GM21717 (cell line): ENCODE measurements at regions not wholly inside any gene's neighbourhood (a gene's known extent, or its start where the extent isn't known, plus 50 kb on each side); places are given as distances from the start of the nearest gene placed in this dataset.

Experiments
- ATAC-seq: cut with Tn5 transposase; IDR thresholded peaks from one replicate; pipeline ENCODE4 v1.9.1; 2021; ENCODE audit warnings: mild to moderate bottlenecking, moderate library complexity; ENCODE audit not compliant: unreplicated experiment

DNA sequence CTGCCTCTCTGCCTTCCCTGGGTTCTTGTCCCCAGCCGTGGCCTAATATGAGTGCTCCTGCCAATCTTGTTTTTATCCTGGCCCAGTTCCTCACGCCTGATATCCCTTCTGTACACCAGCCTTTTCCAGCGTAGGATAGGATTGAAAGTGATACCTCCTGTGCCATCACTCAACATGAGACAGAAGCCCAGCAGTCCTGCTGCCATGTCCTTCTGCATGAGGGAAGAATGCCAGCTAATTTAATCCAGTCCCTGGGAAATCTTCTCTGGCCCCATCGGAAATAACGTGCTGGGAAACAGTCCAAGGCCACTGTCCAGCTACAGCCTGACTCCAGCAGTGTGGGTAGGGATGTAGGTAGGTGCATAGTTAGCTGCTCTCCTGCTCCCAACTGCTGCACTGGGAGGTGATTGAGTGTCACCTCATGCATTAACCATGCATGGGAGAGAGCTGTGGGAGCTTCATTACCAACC lies 92.0 kb upstream of the TPM1 start:
- no peak for ATAC-seq

DNA sequence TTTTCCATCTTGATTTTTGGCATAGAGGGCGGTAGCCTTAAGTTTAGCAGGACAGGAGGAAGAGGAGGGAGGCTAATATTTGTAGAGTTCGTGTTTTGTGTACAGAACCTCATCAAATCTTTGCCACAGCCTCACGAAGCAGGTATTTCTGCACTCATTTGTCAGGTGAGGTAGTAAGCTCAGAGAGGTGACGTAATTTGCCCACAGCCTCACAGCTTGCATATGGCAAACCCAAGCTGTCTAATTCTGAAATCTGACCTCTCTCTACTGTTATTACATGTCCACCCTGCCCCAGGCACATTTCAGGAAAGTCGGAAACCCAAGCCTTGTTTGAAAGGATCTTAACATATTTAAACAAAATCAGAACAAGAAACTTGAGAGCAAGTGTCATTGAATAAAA lies 91.1 kb upstream of the TPM1 start:
- no peak for ATAC-seq

GRCh38 chr15:62953021-62953420 lies 89.5 kb upstream of the TPM1 start:
- ATAC-seq: no peak

GRCh38 chr15:62953496-62954045 lies 89.0 kb upstream of the TPM1 start:
- ATAC-seq: no peak

- ATAC-seq: no peak
Observed at GRCh38 chr15:62957130-62957529, 85.4 kb upstream of the TPM1 start.

- no peak for ATAC-seq
Observed at GRCh38 chr15:62958528-62959363, 83.8 kb upstream of the TPM1 start.

DNA sequence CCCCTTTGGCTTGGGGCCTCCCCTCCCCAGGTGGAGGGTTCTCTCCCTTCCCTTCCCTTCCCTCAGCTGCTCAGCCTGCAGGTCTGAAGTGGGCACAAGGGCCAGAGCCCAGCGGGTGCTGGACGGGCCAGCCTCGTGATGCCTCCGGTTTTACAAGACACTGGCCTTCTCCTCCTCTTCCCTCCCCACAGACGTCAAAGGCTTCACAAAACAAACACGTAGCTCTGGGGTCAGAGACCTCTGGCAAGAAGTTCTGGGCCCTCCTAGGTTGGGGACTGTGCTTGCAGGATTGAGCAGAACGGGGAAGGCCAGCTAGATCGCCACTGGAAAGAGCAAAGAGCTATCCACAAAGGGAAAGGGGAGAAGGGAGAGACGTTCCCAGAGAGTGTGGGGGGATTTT lies 81.4 kb upstream of the TPM1 start:
- ATAC-seq: no peak

DNA sequence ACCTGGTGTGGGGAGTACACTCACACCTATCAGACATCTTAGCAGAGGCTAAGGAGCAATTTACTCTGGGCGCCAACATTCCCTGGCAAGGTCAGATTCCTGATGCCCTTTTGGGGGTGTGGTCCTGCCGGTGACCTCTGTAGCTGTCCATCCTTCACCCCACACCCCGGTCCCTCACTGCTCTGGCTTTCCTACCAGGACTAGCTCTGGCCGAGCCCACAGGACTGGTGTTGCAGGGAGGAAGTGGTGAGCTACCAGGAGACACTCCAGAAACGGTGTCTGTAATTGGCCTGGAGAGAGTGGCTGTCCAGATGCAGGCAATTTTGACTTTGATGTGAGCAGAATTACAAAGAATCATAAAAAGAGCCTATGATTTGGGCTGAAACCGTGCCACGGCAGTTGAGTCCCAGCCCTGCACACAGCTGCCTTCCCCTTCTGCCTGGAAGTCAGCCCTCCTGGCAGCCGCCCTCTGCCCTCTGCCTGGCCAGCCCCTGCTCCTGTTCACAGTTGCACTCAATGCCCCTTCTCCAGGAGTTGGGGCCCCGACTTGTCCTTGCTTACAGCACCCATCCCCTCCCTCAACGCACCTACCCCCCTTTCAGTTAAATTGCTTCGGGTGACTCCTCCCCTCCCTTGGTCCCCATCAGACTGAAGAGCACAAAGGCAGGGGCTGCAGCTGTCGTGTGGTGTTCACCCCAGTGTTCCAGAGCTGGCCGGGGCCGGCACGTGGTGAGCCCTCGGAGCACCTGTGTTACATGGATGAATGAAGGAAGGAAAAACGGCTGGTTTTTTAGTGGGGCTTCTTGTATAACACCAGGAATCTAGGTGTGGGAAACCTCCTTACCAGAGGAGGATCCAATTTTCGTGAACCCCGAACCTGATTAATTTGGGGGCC lies 80.2 kb upstream of the TPM1 start:
- ATAC-seq: no peak

DNA sequence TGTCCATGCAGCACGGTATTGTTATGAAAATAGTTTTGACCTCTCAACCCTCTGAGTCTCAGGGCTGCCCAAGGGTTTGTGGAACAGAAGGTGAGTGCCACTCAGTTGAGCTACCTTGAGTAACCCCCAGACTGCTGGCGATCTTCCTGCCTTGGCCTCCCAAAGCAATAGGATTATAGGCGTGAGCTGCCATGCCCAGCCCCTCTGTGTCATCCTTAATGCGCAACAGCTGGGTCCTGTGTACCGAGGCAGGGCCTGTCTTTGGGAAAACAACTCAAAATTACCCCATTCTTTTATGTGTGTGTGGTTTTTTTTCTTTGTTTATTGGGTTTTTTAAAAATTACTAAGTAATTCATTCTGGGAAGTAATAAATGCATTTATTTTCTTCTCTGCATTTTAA lies 78.3 kb upstream of the TPM1 start:
- no peak for ATAC-seq

DNA sequence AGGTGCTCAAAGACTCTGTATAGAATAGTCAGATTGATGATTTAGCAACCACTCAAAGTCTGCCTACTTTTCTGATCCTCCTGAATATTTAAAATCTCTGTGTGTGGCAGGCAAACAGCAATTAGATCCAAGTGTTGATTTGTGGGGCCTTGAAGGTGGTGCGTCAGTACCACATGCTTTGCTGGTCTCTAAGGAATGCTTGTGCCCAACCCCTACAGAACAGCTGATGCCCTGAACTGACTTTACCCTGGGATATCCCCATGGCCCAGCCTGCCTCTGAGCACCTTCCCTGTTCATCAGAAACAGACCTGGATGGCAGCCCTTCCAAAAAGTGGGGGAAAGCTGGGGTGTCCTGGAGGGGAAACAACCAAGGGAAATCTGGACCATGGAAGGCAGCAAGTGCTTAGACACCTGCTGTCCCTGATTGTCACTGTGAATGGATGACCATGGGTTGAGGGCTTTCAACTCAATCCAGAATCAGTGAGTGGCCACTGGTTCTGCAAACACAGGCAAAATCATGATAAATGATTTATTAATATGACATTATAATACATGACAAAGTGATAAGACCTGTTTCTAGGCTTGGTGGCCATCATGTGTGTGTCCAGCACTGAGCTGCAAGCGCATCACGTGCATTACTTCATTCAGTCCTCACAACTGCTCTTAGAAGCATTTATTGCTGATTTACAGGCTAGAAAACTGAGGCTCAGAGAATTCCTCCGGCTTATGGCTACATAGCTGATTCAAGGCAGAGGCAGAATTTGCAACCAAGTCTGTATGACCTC lies 76.1 kb upstream of the TPM1 start:
- no peak for ATAC-seq

GRCh38 chr15:62968699-62969098 lies 73.8 kb upstream of the TPM1 start:
- ATAC-seq: no peak

DNA sequence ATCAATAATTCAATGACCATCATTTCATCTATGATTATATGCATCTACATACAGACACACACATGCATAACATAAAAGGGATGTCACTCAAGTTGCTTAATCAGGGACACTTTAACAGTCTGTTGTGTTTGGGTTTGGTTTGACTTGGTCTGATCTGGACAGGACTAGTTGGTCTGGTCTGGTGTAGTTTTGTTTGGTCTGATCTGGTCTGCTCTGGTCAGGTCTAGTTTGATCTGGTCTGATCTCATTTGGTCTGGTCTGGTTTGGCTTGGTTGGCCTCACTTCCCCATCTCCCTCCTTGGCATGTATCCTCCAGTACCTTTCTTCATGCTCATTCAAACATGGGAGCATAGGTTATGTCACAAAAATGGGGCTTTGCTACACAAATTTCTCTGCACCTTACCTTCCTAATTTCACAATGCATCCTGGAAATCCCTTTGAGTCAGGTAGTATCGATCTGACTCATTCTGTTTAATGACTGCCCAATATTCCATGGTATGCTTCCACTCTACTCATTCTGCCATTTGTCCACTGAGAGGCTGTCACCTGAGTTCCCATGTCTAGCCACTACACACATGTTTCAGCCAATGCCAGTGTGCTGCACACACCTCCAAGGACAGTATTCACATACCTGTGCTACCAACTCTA lies 73.0 kb upstream of the TPM1 start:
- ATAC-seq: no peak

GRCh38 chr15:62972814-62973213 lies 69.7 kb upstream of the TPM1 start:
- no peak for ATAC-seq

GRCh38 chr15:62975515-62975914 lies 67.0 kb upstream of the TPM1 start:
- ATAC-seq: no peak

DNA sequence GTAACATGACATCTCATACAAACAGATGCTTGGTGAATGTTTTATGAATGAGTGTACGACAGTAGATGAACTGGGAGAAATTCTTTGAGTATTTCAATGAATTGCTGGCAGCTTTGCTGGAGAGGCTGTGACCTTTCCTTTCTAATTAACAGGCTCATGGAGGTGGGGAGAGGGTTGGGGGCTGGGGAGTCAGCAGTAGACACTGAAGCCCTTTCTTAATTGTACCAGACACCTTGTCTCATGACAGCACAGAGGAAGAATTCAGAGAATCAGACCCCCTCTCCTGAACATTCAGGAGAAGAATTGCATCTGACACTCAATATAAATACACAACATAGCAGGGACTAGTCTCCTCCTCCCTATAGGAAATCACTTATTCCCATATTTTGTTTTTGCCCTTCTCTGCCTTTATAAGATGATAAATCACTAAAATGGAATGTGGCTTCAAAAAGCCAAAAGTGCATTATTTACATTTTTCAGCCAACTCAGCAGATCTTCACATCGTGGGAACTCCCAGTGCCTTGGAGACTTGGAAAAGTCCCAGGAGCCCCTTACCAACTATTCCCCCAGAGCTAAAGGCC lies 66.2 kb upstream of the TPM1 start:
- no peak for ATAC-seq

DNA sequence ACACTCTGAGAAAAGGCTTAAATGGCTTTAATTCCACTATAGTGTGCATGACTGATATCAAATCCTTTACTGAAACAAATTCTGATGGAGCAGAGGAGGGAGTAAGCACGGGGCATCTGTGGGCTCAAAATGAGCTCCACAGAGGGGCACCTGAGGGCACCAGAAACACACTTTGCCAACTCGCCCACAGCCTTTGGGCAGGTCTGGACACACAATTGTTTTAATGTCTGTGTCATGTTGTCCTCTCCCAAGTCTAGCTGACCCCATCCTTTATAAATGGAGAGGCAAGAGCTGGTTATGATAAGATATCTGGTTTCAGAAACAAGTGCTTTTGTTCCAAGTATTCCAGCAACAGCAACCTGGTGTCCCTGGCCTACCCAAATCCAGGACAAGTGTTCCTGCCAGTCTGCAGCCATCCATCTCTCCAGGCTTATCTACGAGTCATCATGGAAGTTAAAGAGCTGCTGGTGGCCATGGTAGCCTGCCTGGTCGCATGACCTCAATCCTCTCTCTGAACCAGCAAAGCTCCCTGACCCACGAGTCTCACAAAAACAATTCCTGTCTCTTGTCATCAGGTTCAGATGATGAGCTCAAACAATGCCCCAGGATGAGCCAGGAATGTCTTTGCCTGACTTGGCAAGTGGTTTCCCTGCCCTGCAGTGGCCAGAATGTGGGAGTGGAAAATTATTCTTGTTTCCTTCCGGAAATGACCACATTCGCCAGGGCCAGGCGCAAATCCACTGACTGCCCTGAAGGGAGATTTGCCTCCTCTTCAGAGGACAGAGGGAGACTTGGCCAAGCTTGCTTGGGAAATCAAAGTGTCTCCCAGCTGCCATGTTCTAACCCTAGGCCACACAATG lies 64.4 kb upstream of the TPM1 start:
- no peak for ATAC-seq

- no peak for ATAC-seq
Observed at GRCh38 chr15:62979252-62979651, 63.3 kb upstream of the TPM1 start.

DNA sequence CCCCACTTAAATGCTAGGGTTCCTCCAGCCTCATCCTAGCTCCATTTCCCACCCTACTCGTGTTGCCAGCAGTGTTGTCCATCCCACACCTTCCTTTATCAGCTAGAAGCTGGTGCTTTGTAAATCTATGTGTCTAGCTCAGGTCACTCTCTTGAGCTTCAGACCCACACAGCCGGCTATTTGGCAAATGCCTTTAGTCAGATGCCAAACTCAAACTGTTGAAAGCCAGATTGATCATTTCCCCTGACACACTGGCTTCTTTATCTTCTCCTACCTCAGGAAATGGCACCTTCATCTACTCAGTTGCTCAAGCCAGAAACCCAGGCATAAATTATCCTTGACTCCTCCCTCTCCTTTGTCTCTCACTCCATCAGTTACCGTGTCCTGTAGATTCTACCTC lies 61.5 kb upstream of the TPM1 start:
- no peak for ATAC-seq

- no peak for ATAC-seq
Observed at GRCh38 chr15:62983956-62984355, 58.6 kb upstream of the TPM1 start.
